ENCODE measurements at regions not wholly inside any gene's neighbourhood (a gene's known extent, or its start where the extent isn't known, plus 50 kb on each side); places are given as distances from the start of the nearest gene placed in this dataset.

DNA sequence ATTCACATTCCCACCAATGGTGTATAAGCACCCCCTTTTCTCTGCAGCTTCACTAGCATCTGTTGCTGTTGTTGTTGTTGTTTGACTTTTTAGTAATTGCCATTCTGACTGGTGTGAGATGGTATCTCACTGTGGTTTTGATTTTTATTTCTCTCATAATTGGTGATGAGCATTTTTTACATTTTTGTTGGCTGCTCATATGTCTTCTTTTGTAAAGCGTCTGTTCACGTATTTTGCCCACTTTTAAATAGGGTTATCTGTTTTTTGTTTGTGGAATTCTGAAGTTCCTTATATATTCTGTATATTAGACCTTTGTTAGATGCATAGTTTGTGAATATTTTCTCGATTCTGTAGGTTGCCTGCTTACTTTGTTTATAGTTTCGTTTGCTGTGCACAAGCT lies 278.4 kb upstream of the TNP1 start:
- no peaks in the 10 kb centered on the region for H3K27me3 ChIP-seq (ENCODE audit: control insufficient read depth, insufficient read depth, low read length)
- ChIA-PET POLR2A (no interaction called here), CTCF (no interaction called here)
- no peak for DNase-seq (ENCODE audit: low read depth)
- no peaks in the 10 kb centered on the region for H3K36me3 ChIP-seq (ENCODE audit: control insufficient read depth, insufficient read depth, low read length)
- H3K4me3 ChIP-seq (ENCODE audit: low read depth, low read length), result no peak overlapping the region
- TF ChIP-seq, protein P1, sequence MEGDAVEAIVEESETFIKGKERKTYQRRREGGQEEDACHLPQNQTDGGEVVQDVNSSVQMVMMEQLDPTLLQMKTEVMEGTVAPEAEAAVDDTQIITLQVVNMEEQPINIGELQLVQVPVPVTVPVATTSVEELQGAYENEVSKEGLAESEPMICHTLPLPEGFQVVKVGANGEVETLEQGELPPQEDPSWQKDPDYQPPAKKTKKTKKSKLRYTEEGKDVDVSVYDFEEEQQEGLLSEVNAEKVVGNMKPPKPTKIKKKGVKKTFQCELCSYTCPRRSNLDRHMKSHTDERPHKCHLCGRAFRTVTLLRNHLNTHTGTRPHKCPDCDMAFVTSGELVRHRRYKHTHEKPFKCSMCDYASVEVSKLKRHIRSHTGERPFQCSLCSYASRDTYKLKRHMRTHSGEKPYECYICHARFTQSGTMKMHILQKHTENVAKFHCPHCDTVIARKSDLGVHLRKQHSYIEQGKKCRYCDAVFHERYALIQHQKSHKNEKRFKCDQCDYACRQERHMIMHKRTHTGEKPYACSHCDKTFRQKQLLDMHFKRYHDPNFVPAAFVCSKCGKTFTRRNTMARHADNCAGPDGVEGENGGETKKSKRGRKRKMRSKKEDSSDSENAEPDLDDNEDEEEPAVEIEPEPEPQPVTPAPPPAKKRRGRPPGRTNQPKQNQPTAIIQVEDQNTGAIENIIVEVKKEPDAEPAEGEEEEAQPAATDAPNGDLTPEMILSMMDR (IDR thresholded peaks at IDR 0.05; ENCODE audit: insufficient read depth, low read depth, low read length), result no peak

DNA sequence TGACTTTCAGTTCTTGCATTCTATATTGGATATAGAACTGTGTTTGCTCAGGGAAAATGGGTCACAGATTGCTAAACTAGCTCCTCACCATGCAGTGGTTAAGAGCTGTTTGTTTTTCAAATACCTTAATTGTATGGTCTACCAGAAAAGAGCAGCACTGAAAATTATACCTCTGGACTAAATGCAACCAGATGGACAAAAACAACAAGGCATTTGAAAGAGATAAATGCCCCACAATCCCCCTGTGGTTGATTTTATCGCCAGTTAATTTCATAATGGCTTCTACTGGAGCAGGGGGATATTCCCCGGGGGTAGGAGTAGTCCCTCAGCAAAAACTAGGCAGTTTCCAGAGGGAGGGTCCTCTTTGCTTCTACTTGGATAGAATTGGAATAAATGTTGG lies 267.9 kb upstream of the TNP1 start:
- Histone ChIP-seq H3K36me3 (ENCODE audit: control insufficient read depth, insufficient read depth, low read length) (no peaks in the 10 kb centered on the region), H3K4me3 (ENCODE audit: low read depth, low read length) (no peak overlapping the region), H3K27me3 (ENCODE audit: control insufficient read depth, insufficient read depth, low read length) (no peaks in the 10 kb centered on the region)
- TF ChIP-seq, protein P1 (IDR thresholded peaks at IDR 0.05; ENCODE audit: insufficient read depth, low read depth, low read length), result no peak
- POLR2A ChIA-PET, result interaction anchor here (0.5 kb wide), 1 partner anchor 432 kb away, joined by 3 read pairs; the partner anchor contains the start of gene IGFBP5
- CTCF ChIA-PET, result interaction anchor here (1.2 to 2.2 kb wide), 2 partner anchors 15 to 23 kb away, joined by 3 to 4 read pairs; no protein-coding TSS in a partner anchor
- DNase-seq (ENCODE audit: low read depth), result no peak

DNA sequence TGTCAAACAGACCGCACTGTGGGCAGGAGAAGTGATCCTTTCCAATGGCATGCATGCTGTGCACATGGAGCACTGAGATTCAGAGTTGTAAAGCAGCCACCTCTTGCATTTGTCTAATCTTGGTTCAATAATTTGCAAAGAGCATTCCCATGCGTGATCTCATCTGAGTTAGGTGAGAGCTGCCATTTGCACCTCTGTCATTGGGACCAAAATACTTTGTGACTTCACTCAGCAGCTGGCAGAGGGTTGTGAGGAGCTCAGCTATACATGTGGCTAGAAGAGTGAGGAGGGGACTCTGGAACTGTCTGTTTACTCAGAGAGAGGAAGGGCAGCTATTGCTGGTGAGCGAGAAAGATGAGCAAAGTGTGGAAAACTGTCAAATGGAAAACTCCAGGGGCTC lies 265.1 kb upstream of the TNP1 start:
- Histone ChIP-seq H3K4me3 (ENCODE audit: low read depth, low read length) (no peak overlapping the region), H3K36me3 (ENCODE audit: control insufficient read depth, insufficient read depth, low read length) (no peaks in the 10 kb centered on the region), H3K27me3 (ENCODE audit: control insufficient read depth, insufficient read depth, low read length) (no peaks in the 10 kb centered on the region)
- DNase-seq (ENCODE audit: low read depth), result no peak
- ChIA-PET POLR2A (no interaction called here), CTCF (interaction anchor here (1.3 kb wide), 1 partner anchor 10 kb away, joined by 3 read pairs; no protein-coding TSS in a partner anchor)
- TF ChIP-seq, protein P1 (IDR thresholded peaks at IDR 0.05; ENCODE audit: insufficient read depth, low read depth, low read length), result no peak

DNA sequence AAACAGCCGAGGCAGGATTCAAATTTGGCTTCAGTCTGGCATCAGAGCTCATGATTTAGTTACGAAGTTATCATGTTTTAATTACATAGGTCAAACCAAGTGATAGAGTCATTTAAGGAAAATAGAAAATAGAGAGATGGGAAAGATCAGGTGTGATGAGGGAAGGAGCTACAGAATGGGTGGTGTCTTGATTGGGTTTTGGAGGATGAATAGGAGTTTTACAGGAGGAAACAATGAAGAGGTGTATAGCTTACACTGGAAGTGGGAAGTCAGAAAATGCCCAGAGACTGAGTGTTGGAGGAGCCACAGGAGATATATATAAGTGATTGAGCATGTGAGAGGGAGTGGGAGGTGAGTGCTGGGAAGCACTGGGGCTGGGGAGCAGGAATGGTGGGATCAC lies 264.2 kb upstream of the TNP1 start:
- DNase-seq (ENCODE audit: low read depth), result no peak
- ChIA-PET POLR2A (no interaction called here), CTCF (interaction anchor here (1.3 kb wide), 1 partner anchor 11 kb away, joined by 3 read pairs; no protein-coding TSS in a partner anchor)
- Histone ChIP-seq H3K4me3 (ENCODE audit: low read depth, low read length) (no peak overlapping the region), H3K36me3 (ENCODE audit: control insufficient read depth, insufficient read depth, low read length) (no peaks in the 10 kb centered on the region), H3K27me3 (ENCODE audit: control insufficient read depth, insufficient read depth, low read length) (no peaks in the 10 kb centered on the region)
- TF ChIP-seq, protein P1 (IDR thresholded peaks at IDR 0.05; ENCODE audit: insufficient read depth, low read depth, low read length), result no peak

DNA sequence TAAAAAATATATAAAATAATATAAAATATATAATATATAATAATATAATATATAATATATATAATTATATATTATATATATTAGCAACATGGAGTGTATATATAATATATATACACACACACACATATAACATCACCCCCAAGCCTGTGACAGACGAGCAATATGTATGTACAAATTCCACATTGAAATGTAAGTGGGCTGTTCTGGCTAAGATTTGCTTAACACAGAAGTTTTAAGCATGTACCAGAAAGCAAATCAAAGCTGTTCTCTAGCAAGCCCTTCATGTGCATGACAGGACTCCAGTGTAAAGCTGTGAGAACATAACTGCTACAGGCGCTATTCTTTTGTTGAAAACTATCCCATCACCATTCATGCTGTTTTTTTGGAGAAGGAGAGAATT lies 261.7 kb upstream of the TNP1 start:
- DNase-seq (ENCODE audit: low read depth), result no peak
- Histone ChIP-seq H3K36me3 (ENCODE audit: control insufficient read depth, insufficient read depth, low read length) (no peaks in the 10 kb centered on the region), H3K4me3 (ENCODE audit: low read depth, low read length) (no peak overlapping the region), H3K27me3 (ENCODE audit: control insufficient read depth, insufficient read depth, low read length) (no peaks in the 10 kb centered on the region)
- TF ChIP-seq, protein P1 (IDR thresholded peaks at IDR 0.05; ENCODE audit: insufficient read depth, low read depth, low read length), result no peak
- ChIA-PET POLR2A (no interaction called here), CTCF (no interaction called here)

All from BJ (cell line).